Astrocyte (in vitro differentiated cells and primary cell): ENCODE measurements at regions not wholly inside any gene's neighbourhood (a gene's known extent, or its start where the extent isn't known, plus 50 kb on each side); places are given as distances from the start of the nearest gene placed in this dataset.
"Not testable (repeated sequence)": the region's sequence is repeated elsewhere in the genome, so short reads cannot be mapped to it uniquely, and the experiment has no call there.

ENCODE experiments used
- DNase-seq: peaks from one replicate; pipeline ENCODE4 v3.0.0-alpha.2; 2010; ENCODE audit warnings: low read depth
- FAIRE-seq: peaks from 2 replicates; lab custom pipeline; 2011; peaks lifted over from hg19 to GRCh38; lab: Jason Lieb, UNC
- H2AFZ ChIP-seq: 2 replicates; pipeline ENCODE4 v1.6.0; 2012; ENCODE audit warnings: low read depth, low read length, inconsistent platforms
- H3K27ac ChIP-seq: 2 replicates; pipeline ENCODE4 v1.5.1; 2011; ENCODE audit warnings: low read depth, low read length, inconsistent platforms
- H3K27me3 ChIP-seq: 2 replicates; pipeline ENCODE4 v1.6.0; 2011; ENCODE audit warnings: low read length, inconsistent platforms; ENCODE audit not compliant: insufficient read depth
- H3K36me3 ChIP-seq: 2 replicates; pipeline ENCODE4 v1.5.1; 2011; ENCODE audit warnings: low read length, inconsistent platforms; ENCODE audit not compliant: insufficient read depth
- H3K4me1 ChIP-seq: 2 replicates; pipeline ENCODE4 v1.5.1; 2011; ENCODE audit warnings: low read length, inconsistent platforms; ENCODE audit not compliant: insufficient read depth
- H3K4me2 ChIP-seq: 2 replicates; pipeline ENCODE4 v1.6.0; 2012; ENCODE audit warnings: low read length, inconsistent platforms
- H3K4me3 ChIP-seq: 2 replicates; pipeline ENCODE4 v1.5.1; 2011; ENCODE audit warnings: low read depth, mild to moderate bottlenecking, low read length, inconsistent platforms; ENCODE audit not compliant: insufficient read depth
- H3K79me2 ChIP-seq: 2 replicates; pipeline ENCODE4 v1.6.0; 2012; ENCODE audit warnings: mild to moderate bottlenecking, low read length, inconsistent platforms; ENCODE audit not compliant: insufficient read depth
- H3K9ac ChIP-seq: 2 replicates; pipeline ENCODE4 v1.6.0; 2012; ENCODE audit warnings: mild to moderate bottlenecking, low read length, inconsistent platforms
- H3K9me3 ChIP-seq: 2 replicates; pipeline ENCODE4 v1.5.1; 2012; ENCODE audit warnings: low read depth, mild to moderate bottlenecking, low read length, inconsistent platforms; ENCODE audit not compliant: insufficient read depth
- H4K20me1 ChIP-seq: 2 replicates; pipeline ENCODE4 v1.6.0; 2012; ENCODE audit warnings: low read length, inconsistent platforms; ENCODE audit not compliant: insufficient read depth
- H3K27ac Mint-ChIP-seq: one replicate; pipeline ENCODE4 v1.8.0; 2021; ENCODE audit warnings: mild to moderate bottlenecking, mixed read lengths; ENCODE audit not compliant: unreplicated experiment
- H3K27me3 Mint-ChIP-seq: one replicate; pipeline ENCODE4 v1.8.0; 2021; ENCODE audit warnings: low read depth, mixed read lengths; ENCODE audit not compliant: unreplicated experiment
- H3K36me3 Mint-ChIP-seq: one replicate; pipeline ENCODE4 v1.8.0; 2021; ENCODE audit warnings: low read depth, mixed read lengths; ENCODE audit not compliant: unreplicated experiment
- H3K4me1 Mint-ChIP-seq: one replicate; pipeline ENCODE4 v1.8.0; 2021; ENCODE audit warnings: low read depth, mixed read lengths; ENCODE audit not compliant: unreplicated experiment
- H3K4me3 Mint-ChIP-seq: one replicate; pipeline ENCODE4 v1.8.0; 2021; ENCODE audit warnings: mild to moderate bottlenecking, moderate library complexity, mixed read lengths; ENCODE audit not compliant: unreplicated experiment
- H3K9me3 Mint-ChIP-seq: one replicate; pipeline ENCODE4 v1.8.0; 2021; ENCODE audit warnings: mild to moderate bottlenecking, mixed read lengths; ENCODE audit not compliant: unreplicated experiment
- CTCF ChIP-seq: IDR thresholded peaks from 2 replicates; pipeline ENCODE4 v1.5.1; 2011; ENCODE audit warnings: low read depth, mild to moderate bottlenecking, inconsistent platforms, low read length, moderate library complexity; ENCODE audit not compliant: insufficient read depth
- EZH2 ChIP-seq: IDR thresholded peaks from 2 replicates; pipeline ENCODE4 v1.6.1; 2012; ENCODE audit warnings: mild to moderate bottlenecking, low read length, inconsistent platforms; ENCODE audit not compliant: insufficient read depth

- H3K9me3 Mint-ChIP-seq: peaks cover 2% of the 10 kb centered on the region
- Histone ChIP-seq H3K27me3 (no peaks in the 10 kb centered on the region), H4K20me1 (no peaks in the 10 kb centered on the region), H3K79me2 (no peaks in the 10 kb centered on the region), H2AFZ (no peak overlapping the region), H3K4me3 (no peak overlapping the region), H3K9ac (no peak overlapping the region), H3K9me3 (no peaks in the 10 kb centered on the region), H3K27ac (no peak overlapping the region), H3K4me2 (no peak overlapping the region), H3K4me1 (peaks cover 11% of the 10 kb centered on the region), H3K36me3 (no peaks in the 10 kb centered on the region)
- H3K4me3 Mint-ChIP-seq: no peak overlapping the region
- H3K36me3 Mint-ChIP-seq: no peaks in the 10 kb centered on the region
- H3K27me3 Mint-ChIP-seq: peaks cover 11% of the 10 kb centered on the region
- TF ChIP-seq EZH2: no peak
- TF ChIP-seq CTCF: no peak
- peaks cover 16% of the 10 kb centered on the region for H3K4me1 Mint-ChIP-seq
- H3K27ac Mint-ChIP-seq: no peak overlapping the region
- FAIRE-seq (no peak), DNase-seq (no peak)
Measured at GRCh38 chr11:130562549-130562948, 114.1 kb downstream of the ADAMTS15 start.

GRCh38 chr11:130566360-130566759 lies 117.9 kb downstream of the ADAMTS15 start:
- not testable (repeated sequence) for H3K9me3 Mint-ChIP-seq

GRCh38 chr11:130571519-130571918 lies 123.1 kb downstream of the ADAMTS15 start:
- TF ChIP-seq CTCF: no peak
- no peak for TF ChIP-seq EZH2
- Histone ChIP-seq H4K20me1 (no peaks in the 10 kb centered on the region), H3K4me3 (no peak overlapping the region), H3K27me3 (no peaks in the 10 kb centered on the region), H3K79me2 (no peaks in the 10 kb centered on the region), H3K36me3 (no peaks in the 10 kb centered on the region), H3K9ac (no peak overlapping the region), H3K9me3 (no peaks in the 10 kb centered on the region), H3K4me2 (no peak overlapping the region), H2AFZ (no peak overlapping the region), H3K4me1 (no peaks in the 10 kb centered on the region), H3K27ac (no peak overlapping the region)
- DNase-seq (no peak), FAIRE-seq (no peak)
- H3K36me3 Mint-ChIP-seq: no peaks in the 10 kb centered on the region
- H3K27ac Mint-ChIP-seq: no peak overlapping the region
- H3K4me1 Mint-ChIP-seq: no peaks in the 10 kb centered on the region
- H3K27me3 Mint-ChIP-seq: peaks cover 38% of the 10 kb centered on the region
- H3K9me3 Mint-ChIP-seq: peaks cover 5% of the 10 kb centered on the region
- H3K4me3 Mint-ChIP-seq: no peak overlapping the region

More at GRCh38 chr11:130566360-130566759, 117.9 kb downstream of the ADAMTS15 start:
- not testable (repeated sequence) for H3K9me3 ChIP-seq, H4K20me1 ChIP-seq, H3K9ac ChIP-seq, H3K4me3 Mint-ChIP-seq, DNase-seq, H3K27me3 ChIP-seq, H2AFZ ChIP-seq, H3K27ac Mint-ChIP-seq, H3K36me3 Mint-ChIP-seq, FAIRE-seq, H3K36me3 ChIP-seq, H3K27ac ChIP-seq, H3K4me2 ChIP-seq, H3K79me2 ChIP-seq, H3K4me1 ChIP-seq, H3K4me3 ChIP-seq
- peaks cover 10% of the 10 kb centered on the region for H3K4me1 Mint-ChIP-seq
- peaks cover 25% of the 10 kb centered on the region for H3K27me3 Mint-ChIP-seq
